ENCODE measurements at regions not wholly inside any gene's neighbourhood (a gene's known extent, or its start where the extent isn't known, plus 50 kb on each side); places are given as distances from the start of the nearest gene placed in this dataset.

DNA sequence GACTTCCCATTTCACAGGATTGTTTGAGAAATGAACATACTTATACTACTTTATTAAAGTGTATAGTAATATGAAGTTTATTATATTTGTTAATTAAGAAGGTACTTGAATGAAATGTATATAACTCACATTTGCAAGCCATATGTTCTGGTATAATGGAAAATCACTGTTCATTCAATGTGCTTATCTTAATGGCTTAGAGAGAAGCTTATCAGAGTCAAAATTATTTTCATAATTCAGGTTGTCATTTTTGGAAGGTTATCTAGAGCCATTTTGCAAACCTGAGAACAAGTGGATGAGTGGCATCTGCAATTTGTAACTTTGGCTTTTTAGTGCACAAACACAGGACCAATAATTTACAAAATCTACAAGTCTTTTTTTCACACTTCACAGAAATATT lies 621.0 kb downstream of the ARL4A start:
- Histone ChIP-seq H3K9me3 (replicated peaks; ENCODE audit: control insufficient read depth, insufficient read depth, low read length) (no peaks in the 10 kb centered on the region), H3K4me3 (replicated peaks in 1 of 3; ENCODE audit: insufficient read depth in 1 of 3, low read depth in 1 of 3, low read length in 3 of 3) (no peak overlapping the region), H2AFZ (ENCODE audit: low read depth, low read length) (no peak overlapping the region), H3K9me1 (replicated peaks; ENCODE audit: control insufficient read depth, extremely low read depth, insufficient read depth, low read length) (no peaks in the 10 kb centered on the region), H3K79me2 (ENCODE audit: control insufficient read depth, insufficient read depth, low read length) (no peaks in the 10 kb centered on the region), H3K4me1 (ENCODE audit: control insufficient read depth, extremely low read depth, insufficient read depth, low read length) (no peaks in the 10 kb centered on the region), H4K20me1 (replicated peaks; ENCODE audit: control insufficient read depth, extremely low read depth, insufficient read depth, low read length) (no peaks in the 10 kb centered on the region), H3K27ac (ENCODE audit: insufficient read depth, low read depth, low read length) (no peak overlapping the region), H3K27me3 (ENCODE audit: control insufficient read depth in 2 of 2, insufficient read depth in 2 of 2, low read length in 2 of 2) (no peaks in the 10 kb centered on the region), H3K9ac (replicated peaks; ENCODE audit: extremely low read depth, insufficient read depth, low read length) (no peak overlapping the region), H3K4me2 (ENCODE audit: insufficient read depth, low read length) (no peak overlapping the region), H3K36me3 (ENCODE audit: control insufficient read depth in 2 of 2, extremely low read depth in 1 of 2, insufficient read depth in 2 of 2, low read length in 2 of 2) (no peaks in the 10 kb centered on the region)
- POLR2A ChIA-PET, result no interaction called here
- FAIRE-seq, result peak; percentile 21
- intact Hi-C loops (cut with micrococcal nuclease) (no loop called here), dilution Hi-C loops (cut with MboI; ENCODE audit: extremely low pct_ligation_motif_present, low sequenced_read_pairs) (no loop called here)
- no peak for DNase-seq (ENCODE audit: low read depth, low spot score)
- no TSS peak for BruUV-seq (replicated peaks)
- CTCF ChIA-PET, result no interaction called here
- TF ChIP-seq MAX (IDR thresholded peaks at IDR 0.05; ENCODE audit: insufficient read depth, insufficient read length) (no peak), MYC (IDR thresholded peaks at IDR 0.05; ENCODE audit: low read depth, low read length) (no peak), CTCF (IDR thresholded peaks at IDR 0.05; ENCODE audit: extremely low read depth in 1 of 2, insufficient read depth in 1 of 2, low read depth in 1 of 2, low read length in 2 of 2) (no peak), POLR2A (IDR thresholded peaks at IDR 0.05; ENCODE audit: low read depth, low read length) (no peak), EZH2 (IDR thresholded peaks at IDR 0.05; ENCODE audit: borderline replicate concordance, low read depth, low read length, severe bottlenecking) (no peak), GATA2 (IDR thresholded peaks at IDR 0.05; ENCODE audit: insufficient read depth, insufficient read length, low read depth, low read length) (no peak), JUN (IDR thresholded peaks at IDR 0.05; ENCODE audit: borderline replicate concordance, insufficient read depth, insufficient read length, low read depth) (no peak), FOS (IDR thresholded peaks at IDR 0.05; ENCODE audit: borderline replicate concordance, insufficient read depth, low read length) (no peak), POLR2AphosphoS5 (IDR thresholded peaks at IDR 0.05; ENCODE audit: insufficient read depth, low read depth, low read length) (no peak)

Measured in endothelial cell of umbilical vein (primary cell).